ENCODE measurements at regions not wholly inside any gene's neighbourhood (a gene's known extent, or its start where the extent isn't known, plus 50 kb on each side); places are given as distances from the start of the nearest gene placed in this dataset.

DNA sequence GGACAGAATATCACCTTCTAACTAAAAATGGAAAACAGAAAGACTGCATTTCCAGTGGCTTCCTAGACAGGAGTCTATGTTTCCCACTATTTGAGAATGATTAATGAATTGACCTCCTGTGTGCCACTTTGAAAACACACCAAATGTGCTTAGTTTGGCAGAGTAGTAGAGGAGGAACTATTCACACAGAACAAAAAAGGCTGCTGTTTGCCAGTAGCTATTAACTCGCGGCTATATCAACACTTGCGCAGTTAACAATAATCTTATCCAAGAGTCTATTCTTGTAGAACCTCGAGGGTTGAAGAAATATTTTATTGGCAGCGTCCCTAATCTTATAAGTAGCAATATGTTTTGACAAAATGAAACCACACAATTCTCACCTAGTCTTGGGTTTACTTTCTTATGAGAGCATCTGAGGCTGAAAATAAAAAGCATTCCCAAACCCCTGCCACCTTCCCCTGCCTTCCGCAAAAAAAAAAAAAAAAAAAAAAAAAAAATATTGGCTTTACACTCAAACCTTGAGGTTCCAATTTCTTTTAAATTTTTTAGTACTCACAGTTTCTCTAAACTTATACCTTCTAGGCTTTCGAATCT is 127.3 kb upstream of the FLRT2 start:
- peak; percentile 64 for DNase-seq (ENCODE audit: low read depth, low spot score)

DNA sequence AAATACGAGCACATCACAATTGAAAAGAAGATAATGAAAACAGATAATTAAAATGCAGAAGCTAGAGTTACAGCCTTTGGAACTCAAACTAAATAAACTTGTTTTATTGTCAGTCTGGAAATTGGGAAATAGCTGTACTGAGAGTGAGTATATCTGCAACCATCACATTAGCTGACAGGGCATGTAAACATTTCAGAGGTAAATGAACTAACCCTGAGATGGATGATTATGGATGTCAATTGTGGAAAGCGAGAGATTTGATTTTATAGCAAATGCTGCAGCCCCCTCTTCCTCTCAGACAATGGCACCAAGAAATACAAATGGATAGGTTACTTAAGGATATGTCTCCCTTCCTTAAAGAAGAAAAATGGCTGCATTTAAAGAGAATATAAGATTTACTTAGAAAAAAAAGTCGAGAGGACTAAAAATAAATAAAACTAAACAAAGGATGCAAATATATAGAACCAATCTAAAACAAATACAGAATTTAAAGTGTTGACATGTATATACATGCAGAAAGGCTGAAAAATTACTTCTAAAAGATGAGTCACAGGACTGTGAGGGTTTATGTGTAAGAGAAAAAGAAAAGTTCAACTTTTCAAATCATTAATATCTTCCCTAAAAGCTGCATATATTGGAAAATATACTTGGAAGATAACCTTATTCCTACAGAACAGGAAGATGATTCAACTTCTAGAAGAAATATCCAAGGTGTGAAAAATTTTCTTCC is 120.3 kb upstream of the FLRT2 start:
- no peak for DNase-seq (ENCODE audit: low read depth, low spot score)

DNA sequence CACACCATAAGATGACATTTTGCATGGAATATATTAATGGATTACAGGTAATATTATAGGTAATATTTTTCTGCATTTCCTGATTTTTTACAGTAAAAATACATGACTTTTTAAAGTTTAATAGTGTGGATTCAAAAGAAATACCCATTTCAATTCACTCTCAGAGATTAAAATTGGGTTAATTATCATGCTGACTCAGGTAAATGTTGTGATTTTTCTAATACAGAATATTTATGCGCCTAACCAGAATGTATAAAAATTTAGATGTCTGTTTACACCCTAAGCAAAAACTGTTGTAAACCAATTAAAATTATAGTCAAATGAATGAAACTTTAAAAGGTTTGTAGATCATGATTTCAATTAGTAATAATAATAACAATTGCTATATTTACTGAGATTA is 117.2 kb upstream of the FLRT2 start:
- no peak for DNase-seq (ENCODE audit: low read depth, low spot score)

DNA sequence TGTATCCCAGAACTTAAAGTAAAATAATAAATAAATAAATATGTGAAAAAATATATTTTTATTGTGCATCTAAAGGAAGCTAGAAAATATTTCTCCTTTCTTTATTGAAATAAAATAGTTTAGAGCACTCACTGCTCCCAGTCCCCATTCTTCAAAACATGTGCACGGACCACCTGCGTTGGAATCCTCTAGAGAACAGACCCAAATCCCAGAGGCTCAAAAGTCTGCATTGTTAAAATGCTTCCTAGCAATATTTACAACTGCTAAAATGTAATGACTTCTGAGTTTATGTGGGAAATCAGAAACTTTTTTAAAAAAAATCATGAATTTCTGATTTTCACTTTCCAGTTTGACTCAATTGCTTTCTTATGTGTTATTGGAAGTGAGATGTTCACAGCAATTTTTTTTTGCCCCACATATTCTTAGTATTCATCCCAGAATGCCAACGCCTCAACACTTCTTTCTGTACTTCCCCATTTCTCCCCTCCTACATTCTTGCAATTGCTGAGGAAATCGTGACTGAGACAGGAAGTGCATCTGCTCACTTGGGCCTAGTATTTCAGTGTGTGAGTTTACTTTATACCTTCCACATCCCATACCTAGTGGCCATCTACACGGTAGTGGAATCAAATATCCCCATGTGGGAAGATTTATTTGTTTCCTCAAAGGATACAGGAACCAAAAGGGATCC is 116.0 kb upstream of the FLRT2 start:
- no peak for DNase-seq (ENCODE audit: low read depth, low spot score)

DNA sequence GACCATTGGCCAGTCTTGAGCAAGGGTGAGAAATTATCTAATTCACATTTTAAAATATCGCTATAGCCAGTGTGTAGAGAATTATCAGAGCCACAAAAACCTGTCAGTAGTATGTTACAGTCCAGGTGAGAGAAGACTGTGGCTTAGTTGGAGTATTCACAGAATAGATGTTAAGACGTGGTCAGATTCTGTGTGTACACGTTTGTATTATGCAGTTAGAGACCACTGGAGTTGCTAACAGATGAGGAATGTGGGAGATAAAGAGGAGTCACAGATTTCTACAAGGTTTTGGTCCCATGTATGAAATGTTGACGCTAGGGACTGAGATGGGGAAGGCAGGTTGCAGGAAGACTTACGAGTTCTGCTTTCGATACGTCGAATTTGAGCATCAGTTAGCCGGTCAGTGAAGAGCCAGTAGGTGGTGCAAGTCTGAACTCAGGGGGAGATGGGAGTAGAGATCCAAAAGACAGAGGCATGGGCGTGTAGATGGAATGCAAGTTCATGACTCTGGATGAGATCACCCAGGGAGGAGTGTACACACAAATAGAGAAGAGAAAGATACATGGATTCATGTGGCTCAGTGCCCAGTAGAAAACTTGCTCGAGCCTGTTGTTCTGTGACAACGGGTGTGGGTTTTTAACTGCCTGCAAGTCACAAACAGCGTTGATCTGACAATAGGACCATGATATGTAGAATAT is 114.8 kb upstream of the FLRT2 start:
- peak; percentile 74 for DNase-seq (ENCODE audit: low read depth, low spot score)

DNA sequence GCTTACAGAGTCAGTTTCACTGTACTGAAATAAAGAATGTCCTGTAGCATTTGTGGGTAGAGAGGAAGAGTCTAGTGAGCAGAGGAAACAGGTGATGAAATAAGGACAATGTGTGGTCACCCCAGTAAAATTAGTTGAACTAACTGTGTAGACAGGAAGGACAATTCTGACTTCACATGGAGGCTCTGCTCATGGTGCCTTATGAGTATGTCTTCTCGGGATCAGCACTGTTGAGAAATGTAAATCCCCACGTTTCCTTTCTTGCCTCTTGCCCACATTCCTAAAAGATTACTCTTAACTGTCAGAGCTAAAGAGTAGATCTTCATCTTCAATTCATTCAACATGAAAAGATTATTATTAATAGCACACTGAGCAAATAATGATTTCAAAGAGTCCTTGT is 113.2 kb upstream of the FLRT2 start:
- peak; percentile 30 for DNase-seq (ENCODE audit: low read depth, low spot score)

DNA sequence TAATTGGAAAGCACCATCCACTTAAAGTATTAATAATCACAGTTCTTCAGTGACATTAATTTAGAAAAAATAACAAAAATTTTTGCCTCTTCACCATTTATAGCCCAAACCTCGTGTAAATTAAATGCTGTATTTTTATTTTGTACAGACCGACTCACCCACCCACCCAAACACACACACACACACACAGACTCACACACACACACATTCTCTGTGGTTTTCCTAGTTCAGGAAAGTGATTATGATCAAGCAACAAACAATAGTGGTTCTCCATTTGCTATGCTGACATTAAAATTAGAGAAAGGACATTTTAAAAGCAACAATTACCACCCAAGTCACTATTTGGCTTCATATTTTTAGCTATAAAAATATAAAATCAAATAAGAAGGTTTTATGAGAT is 112.5 kb upstream of the FLRT2 start:
- no peak for DNase-seq (ENCODE audit: low read depth, low spot score)

DNA sequence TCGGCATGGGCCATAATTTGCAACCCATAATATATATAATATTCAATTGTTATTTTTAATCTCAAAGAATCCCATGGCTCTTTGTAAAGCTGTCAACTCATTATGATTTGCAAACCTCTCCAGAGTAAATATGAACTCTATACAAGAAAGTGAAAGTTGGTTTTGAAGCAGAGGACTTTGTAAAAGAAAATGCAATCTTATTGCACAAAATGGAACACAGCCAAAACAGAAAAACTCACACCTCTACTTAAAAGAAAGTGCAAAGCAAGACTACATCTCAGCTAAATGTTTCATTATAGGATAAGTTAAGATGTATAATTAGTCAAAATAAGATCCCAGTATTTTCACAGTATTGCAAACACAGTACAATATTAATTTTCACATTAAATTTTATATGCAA is 111.2 kb upstream of the FLRT2 start:
- no peak for DNase-seq (ENCODE audit: low read depth, low spot score)

DNA sequence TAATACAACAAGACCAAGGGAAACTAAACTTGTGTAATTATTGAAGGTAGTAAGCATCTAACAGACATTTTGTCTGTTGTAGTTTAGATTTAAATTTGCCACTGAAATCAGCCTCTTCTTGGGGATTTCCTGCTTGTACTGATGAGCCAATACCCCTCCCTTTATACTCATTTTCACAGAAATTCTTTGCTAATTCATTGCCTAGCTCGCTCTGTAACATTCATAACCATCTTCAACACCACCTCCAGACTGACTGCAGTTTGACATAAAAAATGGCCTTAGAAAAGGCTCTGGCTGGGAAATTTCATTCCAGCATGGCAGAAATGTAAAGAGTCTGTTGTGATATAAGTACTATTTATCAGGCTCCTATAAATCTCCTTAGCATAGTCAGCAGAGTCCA is 109.7 kb upstream of the FLRT2 start:
- DNase-seq (ENCODE audit: low read depth, low spot score), result no peak

DNA sequence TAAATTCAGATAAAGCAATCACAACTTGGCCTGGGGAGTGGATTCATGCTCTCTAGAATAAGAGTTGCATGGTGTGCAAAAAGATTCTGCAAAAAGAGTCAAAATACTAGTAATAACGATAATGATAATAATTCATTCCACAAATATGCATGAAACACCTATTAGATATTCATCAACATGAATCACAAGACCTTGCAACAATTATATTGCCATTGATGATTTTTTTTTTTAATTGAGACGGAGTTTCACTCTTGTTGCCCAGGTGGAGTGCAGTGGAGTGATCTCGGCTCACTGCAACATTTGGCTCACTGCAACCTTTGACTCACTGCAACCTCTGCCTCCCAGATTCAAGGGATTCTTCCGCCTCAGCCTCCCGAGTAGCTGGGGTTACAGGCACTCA is 109.2 kb upstream of the FLRT2 start:
- no peak for DNase-seq (ENCODE audit: low read depth, low spot score)

DNA sequence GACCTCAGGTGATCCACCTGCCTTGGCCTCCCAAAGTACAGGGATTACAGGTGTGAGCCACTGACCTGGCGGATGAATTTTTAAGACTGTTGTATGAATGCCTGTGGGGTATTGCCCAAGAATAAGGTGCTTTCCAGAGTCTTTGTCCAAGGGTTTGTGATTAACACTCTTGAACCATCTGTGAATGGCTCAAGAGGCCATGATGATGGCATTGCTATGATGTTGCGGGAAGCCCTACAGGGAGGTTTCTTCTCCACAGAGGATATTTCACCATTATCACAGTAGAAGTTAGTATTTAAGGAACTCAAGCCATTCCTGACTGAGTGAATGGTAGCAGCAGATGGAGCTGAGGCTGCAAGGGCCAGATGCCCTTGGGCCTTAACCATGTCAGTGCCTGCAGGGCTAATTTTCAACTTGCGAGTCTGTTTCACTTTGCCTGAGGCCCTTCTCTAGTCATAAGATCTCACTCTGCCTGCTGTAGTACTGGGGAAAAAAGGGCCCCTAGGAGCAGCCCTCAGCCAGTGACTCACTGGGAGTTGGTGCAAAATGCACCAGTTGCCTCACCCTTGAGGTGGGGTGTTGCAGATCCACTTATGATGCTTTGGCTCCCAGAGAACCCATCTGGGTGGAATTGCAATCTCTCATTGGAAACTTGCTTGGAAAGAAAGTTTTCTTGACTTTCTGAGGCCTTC is 108.6 kb upstream of the FLRT2 start:
- DNase-seq (ENCODE audit: low read depth, low spot score), result no peak

DNA sequence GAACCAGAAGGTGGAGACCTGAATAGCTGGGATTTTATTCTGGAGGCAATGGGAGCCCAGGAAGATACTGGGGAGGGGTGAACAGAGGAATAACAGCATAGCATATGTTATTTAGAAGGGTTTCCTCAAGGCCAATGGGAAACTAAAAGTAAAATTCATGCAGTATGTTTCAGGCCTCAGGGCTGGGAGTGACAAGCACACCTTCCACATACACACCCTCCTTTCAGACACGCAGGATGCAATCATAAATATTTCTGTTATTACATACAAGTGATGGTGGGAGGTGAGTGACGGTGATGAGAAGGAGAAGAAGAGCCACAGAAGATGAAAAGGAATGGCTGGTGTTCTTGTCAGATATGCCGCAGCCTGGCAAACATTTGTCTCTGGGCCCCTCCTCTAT is 106.1 kb upstream of the FLRT2 start:
- DNase-seq (ENCODE audit: low read depth, low spot score), result no peak

DNA sequence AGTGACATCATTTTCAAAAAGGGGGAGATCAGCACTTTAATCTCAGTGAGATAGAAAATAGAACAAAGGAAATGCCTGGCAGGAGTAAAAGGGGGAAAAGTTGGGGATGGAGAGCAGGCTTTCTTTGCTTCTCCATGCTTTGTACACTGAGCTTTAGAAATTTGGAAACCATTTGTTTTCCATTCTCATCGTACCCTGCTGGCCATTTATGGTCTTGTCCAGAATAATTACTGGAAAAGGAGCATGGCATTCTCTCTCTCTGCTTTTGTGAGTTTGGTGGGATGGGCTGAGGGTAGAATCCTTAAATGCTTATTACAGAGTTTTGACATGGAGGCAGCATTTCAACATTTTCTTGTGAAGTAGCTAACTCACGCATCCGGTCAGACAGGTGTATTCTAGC is 104.4 kb upstream of the FLRT2 start:
- no peak for DNase-seq (ENCODE audit: low read depth, low spot score)

DNA sequence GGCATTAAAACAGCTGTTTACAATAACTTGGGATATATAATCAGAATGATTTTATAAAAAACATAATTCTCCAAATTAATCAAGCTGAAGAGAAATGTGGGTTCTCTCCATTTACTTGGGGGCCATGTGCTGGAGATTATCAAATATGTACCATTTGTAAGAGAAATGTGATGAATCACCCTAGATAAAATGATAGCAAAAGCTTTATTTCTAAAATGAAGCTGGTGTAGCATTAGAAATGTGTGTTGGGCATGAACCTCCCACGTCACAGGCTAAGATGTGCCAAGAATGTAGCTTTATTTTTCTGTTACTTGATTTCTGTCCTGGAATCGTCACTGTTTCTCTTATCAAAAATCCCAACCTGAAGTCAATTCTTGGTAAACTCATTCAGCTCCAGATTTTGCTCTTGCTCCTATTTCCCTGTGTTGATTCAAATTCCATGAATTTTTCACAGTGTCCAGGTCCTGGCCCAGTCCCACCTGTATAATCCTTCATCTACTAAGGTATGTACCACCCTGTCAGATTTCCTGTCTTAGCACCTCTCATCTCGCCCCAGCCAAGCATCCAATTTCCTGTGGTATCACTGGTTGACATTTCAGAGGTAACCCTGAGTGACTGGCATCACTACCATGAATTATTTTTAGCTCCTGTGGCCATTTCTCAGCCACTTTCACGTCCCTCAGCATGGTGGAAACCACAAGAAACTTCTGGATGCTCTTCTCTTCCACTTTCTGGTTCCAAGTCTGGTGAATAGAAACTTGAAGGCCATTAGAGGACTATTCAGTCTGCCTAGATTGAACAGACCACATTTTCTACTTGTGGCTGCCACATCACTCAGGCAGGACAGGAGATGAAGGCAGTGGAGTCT is 103.6 kb upstream of the FLRT2 start:
- no peak for DNase-seq (ENCODE audit: low read depth, low spot score)

DNA sequence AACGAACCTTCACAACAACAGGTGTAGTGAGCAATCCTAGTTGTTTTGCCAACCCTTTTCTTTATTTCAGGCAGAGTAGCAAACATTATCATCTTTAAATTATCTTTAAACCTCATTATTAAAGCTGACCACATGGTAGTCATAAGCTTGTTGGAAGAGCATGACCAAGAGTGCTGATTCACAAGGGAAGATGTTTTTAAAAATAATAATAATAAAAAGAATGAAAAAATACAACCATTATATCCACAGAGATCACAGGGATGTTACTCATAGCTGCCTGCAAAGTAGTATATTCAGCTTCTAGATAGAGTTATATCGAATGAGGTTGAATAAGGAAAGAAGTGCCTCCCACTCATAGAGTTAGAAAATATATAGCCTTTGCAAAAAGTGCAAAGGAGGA is 101.0 kb upstream of the FLRT2 start:
- no peak for DNase-seq (ENCODE audit: low read depth, low spot score)

DNA sequence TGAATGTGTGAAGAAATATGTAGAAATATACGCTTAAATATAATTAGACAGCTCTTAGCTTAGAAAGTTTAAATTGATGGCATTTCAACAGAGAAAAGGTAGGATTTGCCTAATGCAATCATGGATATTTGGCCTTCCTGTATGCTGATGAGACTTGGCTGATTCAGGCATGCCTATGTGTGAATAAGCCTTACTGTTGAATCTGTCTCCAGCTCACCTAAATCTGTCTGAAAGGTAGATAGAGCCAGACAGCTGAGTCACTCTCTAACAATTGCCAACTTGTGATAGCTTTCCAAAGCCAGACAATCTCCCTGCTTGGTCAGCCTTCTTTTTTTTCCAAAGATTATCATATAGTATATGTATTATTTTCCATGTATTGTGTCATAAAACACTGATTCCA is 92.8 kb upstream of the FLRT2 start:
- peak; percentile 79 for DNase-seq (ENCODE audit: low read depth, low spot score)

DNA sequence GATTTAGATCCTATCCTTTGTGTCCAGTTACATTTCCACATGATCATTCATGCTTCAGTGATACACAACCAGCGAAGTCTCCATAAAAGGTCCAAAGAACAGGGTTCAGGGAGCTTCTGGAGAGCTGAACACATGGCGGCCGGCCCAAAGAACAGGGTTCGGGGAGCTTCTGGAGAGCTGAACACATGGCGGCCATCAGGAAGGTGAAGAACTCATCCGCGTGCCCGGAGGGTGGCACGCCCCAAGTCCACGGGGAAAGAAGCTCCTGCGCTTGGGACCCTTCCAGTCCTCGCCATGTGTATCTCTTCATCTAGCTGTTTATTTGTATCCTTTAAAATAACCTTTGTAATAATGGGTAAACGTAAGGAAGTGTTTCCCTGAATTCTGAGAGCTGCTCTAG is 91.9 kb upstream of the FLRT2 start:
- no peak for DNase-seq (ENCODE audit: low read depth, low spot score)

DNA sequence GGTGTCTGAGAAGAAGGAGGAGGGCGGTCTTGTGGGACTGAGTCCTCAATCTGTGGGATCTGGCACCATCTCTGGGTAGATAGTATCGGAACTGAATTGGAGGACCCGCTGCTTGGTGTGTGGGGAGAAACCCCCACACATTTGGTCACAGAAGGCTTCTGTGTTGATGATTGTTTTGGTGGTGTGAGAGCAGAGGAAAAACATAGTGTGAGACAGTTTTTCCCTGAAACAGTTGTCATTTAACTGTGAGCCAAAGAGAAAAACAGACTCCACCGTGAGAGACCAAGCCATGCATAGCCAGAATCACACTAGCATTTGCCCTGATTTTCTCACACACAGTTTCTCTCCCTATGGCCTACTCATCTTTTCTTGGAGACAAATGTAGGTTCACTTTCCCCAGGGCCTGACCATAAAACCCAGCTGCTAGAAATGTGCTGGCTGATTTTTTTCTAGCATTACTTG is 91.4 kb upstream of the FLRT2 start:
- no peak for DNase-seq (ENCODE audit: low read depth, low spot score)

DNA sequence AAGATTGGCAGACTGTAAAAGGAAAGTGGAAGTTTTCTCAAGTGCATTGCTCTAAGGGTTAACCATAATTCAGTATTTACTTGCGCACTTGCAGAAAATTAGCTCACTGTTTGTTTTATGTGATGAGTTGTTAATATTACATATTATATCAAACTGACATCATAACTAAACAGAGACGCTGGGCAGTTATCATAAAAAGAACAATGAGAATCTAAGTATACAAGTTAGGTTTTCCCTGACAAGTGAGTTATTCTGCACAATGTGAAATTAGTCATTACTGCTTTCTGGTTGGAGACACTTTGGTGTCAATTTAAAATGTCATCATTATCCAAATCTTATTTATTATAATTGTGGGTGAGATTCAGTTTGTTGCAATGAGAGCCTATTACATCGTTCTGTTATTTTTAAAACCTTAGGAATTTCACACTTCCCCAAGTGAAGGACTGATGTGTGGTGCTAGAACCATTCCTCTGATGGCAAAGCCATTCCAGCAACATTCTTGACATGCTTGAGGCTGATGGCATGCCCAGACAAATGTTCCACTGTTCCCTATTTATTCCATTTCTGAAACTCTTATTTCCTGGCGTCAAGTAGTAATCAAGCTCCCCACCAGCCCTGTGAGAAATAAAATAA is 90.1 kb upstream of the FLRT2 start:
- DNase-seq (ENCODE audit: low read depth, low spot score), result peak; percentile 90

DNA sequence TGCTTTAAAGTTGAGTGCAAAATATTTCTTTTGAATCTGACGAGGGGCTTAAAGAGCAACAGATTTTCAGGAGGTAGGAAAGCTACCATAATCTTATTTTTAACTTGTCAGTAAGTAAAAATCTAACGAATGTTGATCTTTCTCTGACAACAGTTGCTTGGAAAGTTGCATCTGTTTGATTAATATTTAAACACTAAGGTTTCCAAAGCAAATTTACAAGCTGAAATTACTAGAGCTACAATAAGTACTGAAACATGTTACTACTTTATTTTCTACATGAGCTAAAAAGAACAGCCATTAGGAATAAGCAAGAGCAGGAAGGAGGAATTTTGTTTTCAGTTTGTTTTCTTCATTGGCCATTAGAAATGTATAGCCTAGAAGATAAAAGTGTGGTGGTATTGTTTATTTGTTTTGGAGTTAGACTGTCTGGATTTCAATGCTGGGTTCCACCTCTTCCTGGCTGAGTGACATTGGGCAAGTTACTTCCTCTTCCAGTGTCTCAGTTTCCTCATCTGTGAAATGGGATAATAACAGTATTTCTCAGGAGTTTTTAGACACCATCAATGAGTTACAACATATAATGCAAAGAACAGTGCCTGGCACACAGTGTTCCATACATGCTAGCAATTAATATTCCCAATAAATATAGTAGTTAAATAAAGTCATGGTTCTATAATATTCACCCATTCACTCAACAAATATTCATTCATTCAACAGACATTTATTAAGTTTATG is 87.9 kb upstream of the FLRT2 start:
- no peak for DNase-seq (ENCODE audit: low read depth, low spot score)

All from astrocyte of the hippocampus (primary cell).